ENCODE measurements at regions not wholly inside any gene's neighbourhood (a gene's known extent, or its start where the extent isn't known, plus 50 kb on each side); places are given as distances from the start of the nearest gene placed in this dataset.
"Not testable (repeated sequence)": the region's sequence is repeated elsewhere in the genome, so short reads cannot be mapped to it uniquely, and the experiment has no call there.

- no peak for DNase-seq (ENCODE audit: low read depth in 2 of 2)
Observed at GRCh38 chr15:87672309-87673288, 583.9 kb downstream of the NTRK3 start.

- no peak for DNase-seq (ENCODE audit: low read depth in 2 of 2)
Observed at GRCh38 chr15:87671289-87671688, 585.2 kb downstream of the NTRK3 start.

GRCh38 chr15:87669846-87670245, 586.7 kb downstream of the NTRK3 start:
- DNase-seq (ENCODE audit: low read depth in 2 of 2): no peak

- not testable (repeated sequence) for DNase-seq (ENCODE audit: low read depth in 2 of 2)
Observed at GRCh38 chr15:87668768-87669564, 587.6 kb downstream of the NTRK3 start.

- no peak for DNase-seq (ENCODE audit: low read depth in 2 of 2)
Observed at GRCh38 chr15:87667643-87668042, 588.9 kb downstream of the NTRK3 start.

- DNase-seq (ENCODE audit: low read depth in 2 of 2): no peak
Observed at GRCh38 chr15:87662575-87662974, 594.0 kb downstream of the NTRK3 start.

GRCh38 chr15:87661454-87662355, 594.8 kb downstream of the NTRK3 start:
- DNase-seq (ENCODE audit: low read depth in 2 of 2): no peak

- no peak for DNase-seq (ENCODE audit: low read depth in 2 of 2)
Observed at GRCh38 chr15:87660251-87661129, 596.0 kb downstream of the NTRK3 start.

- DNase-seq (ENCODE audit: low read depth in 2 of 2): no peak
Observed at GRCh38 chr15:87656372-87656771, 600.2 kb downstream of the NTRK3 start.

- DNase-seq (ENCODE audit: low read depth in 2 of 2): no peak
Observed at GRCh38 chr15:87653646-87654045, 602.9 kb downstream of the NTRK3 start.

GRCh38 chr15:87649175-87649574, 607.4 kb downstream of the NTRK3 start:
- DNase-seq (ENCODE audit: low read depth in 2 of 2): no peak

GRCh38 chr15:87648278-87648677, 608.3 kb downstream of the NTRK3 start:
- DNase-seq (ENCODE audit: low read depth in 2 of 2): no peak

GRCh38 chr15:87645723-87646122, 610.8 kb downstream of the NTRK3 start:
- no peak for DNase-seq (ENCODE audit: low read depth in 2 of 2)

GRCh38 chr15:87642997-87643396, 613.5 kb downstream of the NTRK3 start:
- not testable (repeated sequence) for DNase-seq (ENCODE audit: low read depth in 2 of 2)

- no peak for DNase-seq (ENCODE audit: low read depth in 2 of 2)
Observed at GRCh38 chr15:87639305-87640011, 617.1 kb downstream of the NTRK3 start.

- DNase-seq (ENCODE audit: low read depth in 2 of 2): no peak
Observed at GRCh38 chr15:87638554-87639083, 617.9 kb downstream of the NTRK3 start.

- DNase-seq (ENCODE audit: low read depth in 2 of 2): no peak
Observed at GRCh38 chr15:87634361-87634760, 622.2 kb downstream of the NTRK3 start.

- DNase-seq (ENCODE audit: low read depth in 2 of 2): no peak
Observed at GRCh38 chr15:87633525-87633924, 623.0 kb downstream of the NTRK3 start.

- no peak for DNase-seq (ENCODE audit: low read depth in 2 of 2)
Observed at GRCh38 chr15:87632364-87632763, 624.2 kb downstream of the NTRK3 start.

GRCh38 chr15:87631775-87632174, 624.8 kb downstream of the NTRK3 start:
- no peak for DNase-seq (ENCODE audit: low read depth in 2 of 2)
